H1 (cell line): ENCODE measurements at regions not wholly inside any gene's neighbourhood (a gene's known extent, or its start where the extent isn't known, plus 50 kb on each side); places are given as distances from the start of the nearest gene placed in this dataset.

ENCODE experiments used
- CTCF ChIA-PET: fragments of 300-600 bp; sonication (Branson Sonifier 250); formaldehyde crosslinking; loops from one replicate; lab custom pipeline; 2021; ENCODE audit not compliant: partially characterized antibody; lab: Charles Lee
- POLR2A ChIA-PET: fragments of 300-600 bp; sonication (Branson Sonifier 250); formaldehyde crosslinking; loops from one replicate; lab custom pipeline; 2021; ENCODE audit warnings: inconsistent platforms; ENCODE audit not compliant: partially characterized antibody; lab: Charles Lee
- DNase-seq, 2 experiments: peaks; one replicate each; pipeline versions ENCODE4 v3.0.0 to v3.0.0-alpha.2; 2010 to 2022; ENCODE audit warnings: low spot score in 2 of 2, low read depth in 1 of 2, mixed read lengths in 1 of 2
- FAIRE-seq: peaks from 2 replicates; lab custom pipeline; 2011; peaks lifted over from hg19 to GRCh38; lab: Jason Lieb, UNC
- H2AFZ ChIP-seq: 2 replicates; pipeline ENCODE4 v1.8.1; 2012; ENCODE audit warnings: low read length, inconsistent platforms
- H2AK5ac ChIP-seq: 2 replicates; pipeline ENCODE4 v1.6.1; 2013; ENCODE audit warnings: low read depth, low read length
- H2BK120ac ChIP-seq: replicated peaks from 2 replicates; pipeline ENCODE3; 2013; ENCODE audit warnings: low read depth, low read length, inconsistent platforms
- H2BK12ac ChIP-seq: 2 replicates; pipeline ENCODE4 v1.6.1; 2013; ENCODE audit warnings: low read depth, low read length
- H2BK15ac ChIP-seq: 2 replicates; pipeline ENCODE4 v1.6.1; 2013; ENCODE audit warnings: low read length
- H2BK20ac ChIP-seq: 2 replicates; pipeline ENCODE4 v1.6.1; 2013; ENCODE audit warnings: low read length
- H2BK5ac ChIP-seq: 2 replicates; pipeline ENCODE4 v1.6.1; 2013; ENCODE audit warnings: low read depth, low read length
- H3K14ac ChIP-seq: 2 replicates; pipeline ENCODE4 v1.6.1; 2013; ENCODE audit warnings: inconsistent platforms; ENCODE audit not compliant: insufficient read length
- H3K18ac ChIP-seq: 2 replicates; pipeline ENCODE4 v1.6.1; 2013; ENCODE audit warnings: low read length; ENCODE audit errors: extremely low read depth
- H3K23ac ChIP-seq: 2 replicates; pipeline ENCODE4 v1.6.1; 2013; ENCODE audit warnings: inconsistent platforms; ENCODE audit not compliant: insufficient read length
- H3K23me2 ChIP-seq: 2 replicates; pipeline ENCODE4 v1.6.1; 2013; ENCODE audit warnings: low read depth, low read length
- H3K27ac ChIP-seq: 2 replicates; pipeline ENCODE4 v1.6.1; 2011; ENCODE audit warnings: low read depth, low read length, inconsistent platforms
- H3K27me3 ChIP-seq, 4 experiments: replicated peaks in 1 of 4; 1 replicate in 1 of 4; 2 replicates in 3 of 4; pipeline versions ENCODE4 v1.6.1 to v1.8.1; 2011 to 2013; ENCODE audit warnings: low read length in 3 of 4, mild to moderate bottlenecking in 3 of 4, inconsistent platforms in 2 of 4, mixed read lengths in 2 of 4, moderate library complexity in 1 of 4; ENCODE audit not compliant: control insufficient read depth in 3 of 4, insufficient read depth in 3 of 4; ENCODE audit errors: extremely low read depth in 1 of 4
- H3K36me3 ChIP-seq, 4 experiments: 2 replicates each; pipeline versions ENCODE4 v1.6.1 to v1.8.1; 2011 to 2013; ENCODE audit warnings: mild to moderate bottlenecking in 4 of 4, low read length in 3 of 4, moderate library complexity in 2 of 4, control low read depth in 1 of 4, inconsistent platforms in 1 of 4; ENCODE audit not compliant: insufficient read depth in 4 of 4, control insufficient read depth in 2 of 4
- H3K4ac ChIP-seq: replicated peaks from 2 replicates; pipeline ENCODE3; 2013; ENCODE audit warnings: low read length, low read depth, mixed read lengths, inconsistent platforms; ENCODE audit not compliant: insufficient read length
- H3K4me1 ChIP-seq, 4 experiments: replicated peaks in 1 of 4; 1 replicate in 1 of 4; 2 replicates in 3 of 4; pipeline versions ENCODE4 v1.6.1 to v1.8.1; 2011 to 2013; ENCODE audit warnings: low read length in 3 of 4, inconsistent platforms in 2 of 4, mixed read lengths in 1 of 4; ENCODE audit not compliant: insufficient read depth in 4 of 4, control insufficient read depth in 3 of 4
- H3K4me2 ChIP-seq, 2 experiments: 2 replicates each; pipeline versions ENCODE4 v1.6.1 to v1.8.1; 2011 to 2013; ENCODE audit warnings: low read depth in 2 of 2, low read length in 2 of 2, control low read depth in 1 of 2, inconsistent platforms in 1 of 2, mild to moderate bottlenecking in 1 of 2; ENCODE audit not compliant: insufficient read depth in 1 of 2
- H3K4me3 ChIP-seq, 4 experiments: fragments of 200-600, 300-600 bp in 1 of 4; sonication (generic), shearing (Covaris generic), sonication (Bioruptor Twin) in 1 of 4; 2 replicates each; pipeline versions ENCODE4 v1.5.1 to v1.8.1; 2011 to 2016; ENCODE audit warnings: low read length in 4 of 4, low read depth in 3 of 4, control low read depth in 2 of 4, inconsistent platforms in 2 of 4, mild to moderate bottlenecking in 2 of 4, mixed read lengths in 1 of 4, moderate library complexity in 1 of 4; ENCODE audit not compliant: insufficient read depth in 2 of 4; ENCODE audit errors: extremely low read depth in 1 of 4
- H3K56ac ChIP-seq: replicated peaks from 2 replicates; pipeline ENCODE3; 2013; ENCODE audit warnings: low read depth, mild to moderate bottlenecking, mixed read lengths, low read length, inconsistent platforms; ENCODE audit not compliant: insufficient read length
- H3K79me1 ChIP-seq: 2 replicates; pipeline ENCODE4 v1.6.1; 2013; ENCODE audit warnings: low read depth, low read length, control low read depth
- H3K79me2 ChIP-seq, 2 experiments: 2 replicates each; pipeline versions ENCODE4 v1.6.1 to v1.8.1; 2012 to 2013; ENCODE audit warnings: low read length in 2 of 2, mild to moderate bottlenecking in 2 of 2, inconsistent platforms in 1 of 2; ENCODE audit not compliant: insufficient read depth in 2 of 2, control insufficient read depth in 1 of 2
- H3K9ac ChIP-seq, 4 experiments: replicated peaks in 1 of 4; 1 replicate in 1 of 4; 2 replicates in 3 of 4; pipeline versions ENCODE4 v1.6.1 to v1.8.1; 2011 to 2013; ENCODE audit warnings: low read depth in 3 of 4, low read length in 3 of 4, control low read depth in 2 of 4, mild to moderate bottlenecking in 2 of 4, moderate library complexity in 2 of 4, inconsistent platforms in 1 of 4; ENCODE audit errors: extremely low read depth in 1 of 4
- H3K9me3 ChIP-seq, 2 experiments: 2 replicates each; pipeline versions ENCODE4 v1.6.1 to v1.8.1; 2012 to 2013; ENCODE audit warnings: mild to moderate bottlenecking in 2 of 2, moderate library complexity in 2 of 2, control low read depth in 1 of 2, inconsistent platforms in 1 of 2, low read depth in 1 of 2, low read length in 1 of 2, mixed read lengths in 1 of 2; ENCODE audit not compliant: insufficient read depth in 2 of 2
- H4K20me1 ChIP-seq, 2 experiments: replicated peaks in 1 of 2; 2 replicates each; pipeline versions ENCODE3 to v1.8.1; 2011 to 2013; ENCODE audit warnings: inconsistent platforms in 2 of 2, low read length in 2 of 2, mild to moderate bottlenecking in 1 of 2; ENCODE audit not compliant: insufficient read depth in 2 of 2, control insufficient read depth in 1 of 2
- H4K5ac ChIP-seq: 2 replicates; pipeline ENCODE4 v1.6.1; 2013; ENCODE audit warnings: low read length, low read depth, mixed read lengths, inconsistent platforms; ENCODE audit not compliant: insufficient read length
- H4K8ac ChIP-seq: 2 replicates; pipeline ENCODE4 v1.8.0; 2013; ENCODE audit warnings: mild to moderate bottlenecking, moderate library complexity, low read length, inconsistent platforms; ENCODE audit not compliant: insufficient read depth; ENCODE audit errors: extremely low read depth
- H4K91ac ChIP-seq: replicated peaks from 2 replicates; pipeline ENCODE3; 2013; ENCODE audit warnings: low read length, mixed read lengths, inconsistent platforms; ENCODE audit not compliant: insufficient read length
- BRCA1 ChIP-seq: IDR thresholded peaks from 2 replicates; pipeline ENCODE4 v1.6.1; 2012; ENCODE audit warnings: low read depth, low read length, improper control_type of control experiment
- CEBPB ChIP-seq: IDR thresholded peaks from 2 replicates; pipeline ENCODE4 v1.6.1; 2012; ENCODE audit warnings: low read depth, low read length
- CHD2 ChIP-seq: IDR thresholded peaks from 2 replicates; pipeline ENCODE4 v1.6.1; 2012; ENCODE audit warnings: low read length, improper control_type of control experiment
- CREB1 ChIP-seq: IDR thresholded peaks from 2 replicates; pipeline ENCODE4 v1.6.1; 2012; ENCODE audit warnings: inconsistent platforms
- EGR1 ChIP-seq: IDR thresholded peaks from 2 replicates; pipeline ENCODE4 v1.6.1; 2011; ENCODE audit warnings: low read depth, low read length, borderline replicate concordance
- NANOG ChIP-seq: IDR thresholded peaks from 2 replicates; pipeline ENCODE4 v1.6.1; 2011; ENCODE audit warnings: low read length, low read depth, mild to moderate bottlenecking, inconsistent platforms; ENCODE audit not compliant: insufficient read depth, poor library complexity, severe bottlenecking
- PHF8 ChIP-seq: fragments of 200-600 bp; sonication (generic); conservative IDR thresholded peaks from 2 replicates; pipeline ENCODE4 v1.7.1; 2012; ENCODE audit warnings: low read depth, mild to moderate bottlenecking, inconsistent platforms, low read length, moderate library complexity
- SIN3A ChIP-seq, 2 experiments: IDR thresholded peaks in 1 of 2; conservative IDR thresholded peaks in 1 of 2; 2 replicates each; pipeline ENCODE4 v1.6.1; 2011 to 2012; ENCODE audit warnings: low read length in 2 of 2, improper control_type of control experiment in 1 of 2, low read depth in 1 of 2, mild to moderate bottlenecking in 1 of 2
- SP1 ChIP-seq: IDR thresholded peaks from 2 replicates; pipeline ENCODE4 v1.6.1; 2011; ENCODE audit warnings: low read depth, low read length
- SP2 ChIP-seq: IDR thresholded peaks from 2 replicates; pipeline ENCODE4 v1.6.1; 2012; ENCODE audit warnings: mild to moderate bottlenecking, low read length, inconsistent platforms
- SRF ChIP-seq: IDR thresholded peaks from 2 replicates; pipeline ENCODE4 v1.6.1; 2011; ENCODE audit warnings: mild to moderate bottlenecking, low read depth, low read length, moderate library complexity
- TAF7 ChIP-seq: optimal IDR thresholded peaks from 2 replicates; pipeline ENCODE3; 2011; ENCODE audit warnings: low read depth, mild to moderate bottlenecking, inconsistent platforms, low read length, moderate library complexity, borderline replicate concordance
- TBP ChIP-seq: IDR thresholded peaks from 2 replicates; pipeline ENCODE4 v1.6.1; 2011; ENCODE audit warnings: low read depth, low read length, improper control_type of control experiment
- WGBS, 2 experiments: shearing (Covaris generic) in 1 of 2; methylation state at CpG; one replicate each; pipeline versions ENCODE4 v1.1.6 to v1.1.7; 2013 to 2015; ENCODE audit warnings: low lambda C conversion rate in 2 of 2, mixed read lengths in 2 of 2, inconsistent platforms in 1 of 2, low coverage in 1 of 2, missing lambda C conversion rate in 1 of 2; ENCODE audit not compliant: insufficient replicate concordance in 2 of 2, insufficient coverage in 1 of 2, insufficient read length in 1 of 2; ENCODE audit errors: extremely low coverage in 1 of 2, missing lambda C conversion rate in 1 of 2; 5-methylcytosine and 5-hydroxymethylcytosine counted together

- H3K4me3 ChIP-seq, result no peak overlapping the region
- H4K8ac ChIP-seq, result no peak overlapping the region
- no peak overlapping the region for H2BK120ac ChIP-seq
- H3K56ac ChIP-seq, result no peak overlapping the region
- no peak for DNase-seq
- no peak overlapping the region for H4K91ac ChIP-seq
- CTCF ChIA-PET, result interaction anchor here (1.0 to 3.1 kb wide), 5 partner anchors 21 to 105 kb away, joined by 3 to 15 read pairs (median 3); no protein-coding TSS in a partner anchor
- no peak overlapping the region for H3K4me2 ChIP-seq
- 94% methylated on average over 5 of the region's 5 CpGs; no CpG with 5 or more reads in 1 of the 2 experiments for WGBS, 2 experiments
- H3K79me2 ChIP-seq, result no peaks in the 10 kb centered on the region
- no peak overlapping the region for H2BK12ac ChIP-seq
- no peaks in the 10 kb centered on the region for H3K79me1 ChIP-seq
- H2BK20ac ChIP-seq, result no peak overlapping the region
- peaks cover 0 to 3% (median 2%) of the 10 kb centered on the region in 4 experiments; a peak in 2 of 7 replicates for H3K27me3 ChIP-seq
- no peaks in the 10 kb centered on the region for H3K36me3 ChIP-seq
- H2AFZ ChIP-seq, result no peak overlapping the region
- H4K20me1 ChIP-seq, result no peaks in the 10 kb centered on the region
- H3K27ac ChIP-seq, result no peak overlapping the region
- no peaks in the 10 kb centered on the region for H3K9me3 ChIP-seq
- no peak overlapping the region for H3K23ac ChIP-seq
- H4K5ac ChIP-seq, result no peak overlapping the region
- H2AK5ac ChIP-seq, result no peak overlapping the region
- POLR2A ChIA-PET, result no interaction called here
- no peaks in the 10 kb centered on the region for H3K23me2 ChIP-seq
- H3K9ac ChIP-seq, result no peak overlapping the region
- TF ChIP-seq SIN3A (conservative IDR thresholded peaks at IDR 0.05 in 1 of 2, IDR thresholded peaks at IDR 0.05 in 1 of 2; ENCODE audit: low read depth in 1 of 2, low read length in 2 of 2) (no peak), SRF (no peak), PHF8 (no peak), CREB1 (no peak), SP1 (no peak), NANOG (no peak), TAF7 (no peak), TBP (no peak), BRCA1 (no peak), CHD2 (no peak), CEBPB (no peak), EGR1 (no peak), SP2 (no peak)
- TF ChIP-seq, all 59 proteins: peak for 0
- FAIRE-seq, result no peak
- H3K18ac ChIP-seq, result no peak overlapping the region
- H2BK15ac ChIP-seq, result no peak overlapping the region
- H3K4ac ChIP-seq, result no peak overlapping the region
- H3K4me1 ChIP-seq, result peaks cover 2 to 8% (median 5%) of the 10 kb centered on the region in 4 experiments; a peak in 4 of 7 replicates
- no peak overlapping the region for H2BK5ac ChIP-seq
- no peak overlapping the region for H3K14ac ChIP-seq
Measured at GRCh38 chr11:20249378-20249777, 89.1 kb upstream of the DBX1 start.
